Breast epithelium (tissue), 3 donors: ENCODE measurements at regions not wholly inside any gene's neighbourhood (a gene's known extent, or its start where the extent isn't known, plus 50 kb on each side); places are given as distances from the start of the nearest gene placed in this dataset.

Experiments
- CTCF ChIP-seq, 3 donors: fragments of 450-650 bp; IDR thresholded peaks; one replicate each; pipeline ENCODE4 v1.5.1; 2016 to 2017; ENCODE audit warnings: antibody characterized with exemption in 3 of 3, mild to moderate bottlenecking in 3 of 3, moderate library complexity in 3 of 3
- POLR2A ChIP-seq: fragments of 450-650 bp; IDR thresholded peaks from one replicate; pipeline ENCODE4 v1.6.1; 2016; ENCODE audit warnings: antibody characterized with exemption, mild to moderate bottlenecking, moderate library complexity
- POLR2AphosphoS5 ChIP-seq, 3 donors: sonication (generic); formaldehyde crosslinking; IDR thresholded peaks; one replicate each; pipeline ENCODE4 v1.6.1; 2017; ENCODE audit warnings: antibody characterized with exemption in 3 of 3

GRCh38 chr10:100618091-100618615 is 82.4 kb downstream of the HIF1AN start:
- TF ChIP-seq POLR2AphosphoS5 (IDR thresholded peaks at IDR 0.05) (no peak), CTCF (IDR thresholded peaks at IDR 0.05) (no peak), POLR2A (no peak)
